ENCODE measurements at regions not wholly inside any gene's neighbourhood (a gene's known extent, or its start where the extent isn't known, plus 50 kb on each side); places are given as distances from the start of the nearest gene placed in this dataset.

DNA sequence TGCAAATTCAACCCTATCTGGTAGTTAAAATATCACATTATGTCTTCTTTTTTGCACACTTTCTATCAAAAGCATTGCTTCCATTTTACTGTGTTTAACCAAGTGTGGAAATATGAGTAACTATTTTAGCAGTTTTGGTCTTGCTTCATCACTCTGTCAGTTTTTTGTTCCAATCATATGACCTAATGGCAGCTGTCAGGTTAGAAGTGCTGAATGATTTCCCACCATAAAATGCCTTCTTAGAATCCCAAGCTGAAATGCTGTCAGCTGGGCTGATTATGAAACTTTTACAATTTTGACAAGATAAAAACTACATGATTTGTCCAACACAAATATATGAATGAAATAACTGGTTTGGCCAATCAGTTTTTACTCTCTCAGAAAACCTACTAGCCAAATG is 1654.6 kb upstream of the RAG2 start:
- no peak for DNase-seq

DNA sequence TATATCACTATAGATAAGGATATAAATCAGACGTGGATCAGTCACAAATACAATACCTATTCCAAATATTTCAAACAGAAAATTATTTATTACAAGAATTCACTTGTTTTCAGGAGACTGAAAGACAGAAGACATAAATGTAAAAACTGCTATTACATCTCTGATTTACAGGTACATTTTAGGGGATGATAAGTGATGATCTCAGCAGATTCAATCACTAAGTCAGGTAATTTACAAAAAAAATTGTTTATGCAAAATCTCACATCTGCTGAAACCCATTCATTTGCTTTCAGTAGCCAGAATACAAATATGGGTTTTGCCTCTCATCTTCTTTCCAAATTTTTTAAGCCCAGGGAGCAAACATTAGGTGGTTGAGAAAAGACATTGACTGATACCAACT is 1648.4 kb upstream of the RAG2 start:
- DNase-seq, result no peak

DNA sequence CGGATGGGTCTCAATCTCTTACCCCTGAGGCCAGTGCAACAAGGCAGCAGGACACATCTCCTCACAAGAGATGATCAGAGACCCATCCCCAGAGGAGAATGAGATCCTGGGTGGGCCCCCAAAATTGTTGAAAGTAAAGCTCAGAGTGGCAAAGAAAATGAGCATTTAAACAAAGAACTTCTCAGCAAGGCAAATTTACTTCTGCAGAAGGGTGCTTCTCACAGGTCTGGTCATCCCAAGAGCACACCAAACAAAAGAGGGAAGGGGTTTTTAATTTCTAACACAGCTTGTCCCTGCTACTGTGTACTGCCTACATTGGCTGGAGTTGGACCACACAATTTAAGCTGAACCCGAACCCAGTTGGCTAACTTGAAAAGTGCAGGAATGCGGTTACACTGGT is 1628.6 kb upstream of the RAG2 start:
- DNase-seq, result no peak

DNA sequence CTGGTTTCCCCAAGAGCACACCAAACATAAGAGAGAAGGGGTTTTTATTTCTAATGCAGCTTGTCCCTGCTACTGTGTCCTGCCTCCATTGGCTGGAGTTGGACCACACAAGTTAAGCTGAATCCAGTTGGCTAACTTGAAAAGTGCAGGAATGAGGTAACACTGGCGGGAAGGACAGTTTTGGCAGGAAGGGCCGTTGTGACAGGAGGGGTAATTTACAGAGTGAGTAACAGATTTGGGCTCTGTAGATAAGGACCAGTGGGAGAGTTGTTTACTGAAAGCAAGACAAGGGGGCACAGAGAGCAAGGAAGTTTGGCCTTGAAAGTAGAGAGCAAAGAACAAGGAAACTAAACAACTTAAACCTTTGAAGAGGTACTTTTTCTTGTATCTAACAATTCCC is 1623.3 kb upstream of the RAG2 start:
- DNase-seq, result no peak

DNA sequence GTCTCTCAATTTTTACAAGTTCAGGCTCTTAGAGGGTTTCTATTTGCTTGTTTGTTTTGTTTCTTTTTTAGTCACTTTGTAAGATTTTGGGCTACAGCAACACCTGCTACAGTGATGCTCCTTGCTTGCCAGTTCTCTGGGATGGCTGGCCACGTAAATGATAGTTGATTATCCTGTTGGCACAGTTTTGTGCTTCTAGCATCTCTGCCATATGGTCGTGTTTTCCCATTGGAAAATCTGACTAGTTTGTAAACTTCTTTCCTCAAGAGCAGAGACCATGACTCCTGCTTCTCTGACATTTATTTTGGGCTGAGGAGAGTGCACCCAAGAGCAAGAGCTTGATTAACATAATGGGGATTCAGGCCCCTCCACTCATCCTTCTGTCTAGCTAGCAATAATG is 1621.6 kb upstream of the RAG2 start:
- DNase-seq, result no peak

DNA sequence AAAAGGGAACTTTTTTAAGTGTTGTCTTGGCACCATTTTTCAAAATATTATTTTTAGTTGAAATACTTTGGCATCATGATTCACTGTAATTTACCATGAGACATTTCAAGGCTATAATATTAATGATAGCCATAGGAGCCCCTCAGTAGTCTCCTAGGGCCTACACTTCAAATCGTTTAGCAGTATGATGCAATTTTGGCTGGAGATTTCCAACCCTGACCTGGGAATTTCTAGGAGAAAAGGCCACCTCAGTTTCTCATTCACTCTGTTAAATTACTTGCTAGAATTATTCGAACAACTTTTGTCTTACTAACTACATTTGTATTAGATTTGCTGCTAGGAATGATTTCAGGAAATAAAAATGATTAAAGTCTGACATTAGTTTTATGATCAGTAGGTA is 1610.9 kb upstream of the RAG2 start:
- no peak for DNase-seq

DNA sequence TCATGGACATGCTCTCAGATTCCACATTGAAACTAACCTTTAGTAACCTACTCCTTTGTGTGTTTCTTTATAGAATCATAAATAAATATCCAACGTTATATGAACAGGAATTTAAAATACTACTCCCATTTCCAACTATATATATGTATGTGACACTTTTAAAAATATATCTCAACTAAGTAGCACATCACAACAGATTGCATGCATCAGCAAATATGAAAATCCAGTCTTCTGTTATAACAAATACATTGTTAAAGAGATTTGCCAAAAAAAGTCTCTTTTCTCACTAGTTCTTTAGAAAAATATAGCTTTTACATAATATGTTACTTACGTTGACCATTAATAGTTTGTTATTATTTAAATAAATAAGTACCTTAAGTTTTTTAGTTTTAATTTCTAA is 1608.6 kb upstream of the RAG2 start:
- DNase-seq, result no peak

DNA sequence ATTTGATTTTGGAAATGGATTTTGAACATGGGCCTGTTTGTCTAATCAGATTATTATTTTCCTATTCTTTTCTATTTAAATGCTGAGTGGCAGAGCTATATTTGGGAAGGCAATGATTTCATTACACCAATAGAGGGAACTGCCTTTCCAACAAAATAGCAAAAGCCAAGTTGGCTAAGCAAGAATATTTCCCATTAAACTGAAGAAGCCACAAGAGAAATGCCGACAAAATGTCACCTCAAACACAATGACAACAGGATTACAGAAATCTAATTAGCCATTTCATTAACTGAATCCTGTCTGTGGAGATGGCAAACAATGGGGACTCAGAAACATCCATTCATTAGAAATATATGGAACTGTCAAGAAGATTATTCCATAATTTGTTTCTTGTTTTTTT is 1593.1 kb upstream of the RAG2 start:
- no peak for DNase-seq

DNA sequence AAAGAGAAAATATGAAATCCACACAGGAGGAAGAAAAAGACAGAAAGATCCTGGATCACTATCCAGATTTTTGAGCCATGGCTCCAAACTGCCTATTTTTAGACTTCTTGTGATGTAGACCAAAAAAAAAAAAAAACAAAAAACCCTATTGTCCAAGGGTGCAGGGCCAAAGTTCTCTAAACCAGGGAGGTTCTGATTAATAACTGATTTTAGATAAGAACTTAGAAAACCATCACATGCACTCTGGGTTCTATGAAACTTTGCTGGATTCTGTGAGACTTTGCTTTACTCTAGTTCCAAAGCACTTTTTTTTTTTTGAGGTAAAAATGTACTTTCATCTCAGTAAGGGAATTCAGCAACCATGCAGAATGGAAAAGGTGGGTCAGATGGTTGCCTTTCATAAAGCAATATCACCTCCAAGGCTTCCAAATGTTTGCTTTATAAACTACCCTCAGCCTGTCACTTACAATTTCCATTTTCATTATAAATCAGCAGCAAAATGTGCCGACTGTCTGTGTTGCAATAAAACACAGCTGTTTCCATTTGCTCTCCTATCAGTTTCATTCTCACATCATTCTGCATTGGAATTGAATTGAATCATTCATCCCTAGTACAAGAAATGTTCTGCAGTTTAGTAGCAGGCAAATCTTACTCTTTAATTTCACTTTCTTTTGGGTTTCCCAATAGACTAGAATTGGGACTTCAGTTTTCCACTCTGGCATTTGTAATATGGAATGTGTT is 1584.3 kb upstream of the RAG2 start:
- no peak for DNase-seq

DNA sequence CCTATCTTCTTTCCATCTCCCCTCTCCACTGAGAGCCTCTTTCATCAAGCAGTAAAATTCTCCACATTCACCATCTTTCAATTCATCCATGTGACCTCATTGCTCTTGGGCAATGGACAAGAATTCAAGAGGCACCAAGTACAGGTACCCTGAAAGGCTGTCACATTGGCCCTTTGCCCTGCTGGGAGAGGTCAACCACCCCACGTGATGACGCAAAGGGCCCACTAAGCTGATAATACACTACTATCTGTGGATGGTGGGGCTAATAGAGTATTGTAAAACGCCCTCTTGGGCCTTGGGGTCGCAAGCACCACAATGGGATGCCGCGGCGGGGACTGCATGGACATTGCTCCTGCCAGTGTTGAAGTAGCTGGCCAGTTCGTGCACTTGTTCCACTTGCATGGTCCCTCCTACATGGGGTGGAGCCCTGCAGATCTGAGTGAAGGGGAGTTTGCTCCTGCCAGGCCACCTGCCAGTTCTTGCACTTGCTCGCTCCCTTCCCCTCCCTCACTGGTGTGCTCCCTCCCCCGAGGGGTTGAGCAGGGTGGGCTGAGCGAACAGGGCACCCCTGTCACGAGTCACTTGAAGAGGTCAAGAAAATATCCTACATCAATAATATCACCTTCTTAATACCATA is 1578.8 kb upstream of the RAG2 start:
- DNase-seq, result no peak

DNA sequence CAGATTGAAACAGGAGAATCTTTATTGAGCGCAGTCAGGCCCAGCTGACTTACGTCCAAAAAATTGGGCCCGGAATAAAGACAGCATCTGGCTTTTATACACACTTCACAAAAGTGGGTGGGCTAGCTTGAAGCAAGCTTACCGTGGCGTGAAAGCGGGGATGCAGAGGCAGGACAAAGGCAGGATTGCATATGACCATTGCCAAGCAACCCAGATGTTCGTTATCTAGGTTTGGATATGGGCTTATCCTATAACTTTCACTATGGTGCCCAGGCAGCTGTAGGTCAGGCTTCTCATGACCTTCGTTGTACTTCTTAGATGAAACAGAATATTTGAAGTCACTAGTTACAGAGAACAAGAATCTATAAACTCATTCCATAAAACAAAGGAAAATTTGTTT is 1575.6 kb upstream of the RAG2 start:
- no peak for DNase-seq

DNA sequence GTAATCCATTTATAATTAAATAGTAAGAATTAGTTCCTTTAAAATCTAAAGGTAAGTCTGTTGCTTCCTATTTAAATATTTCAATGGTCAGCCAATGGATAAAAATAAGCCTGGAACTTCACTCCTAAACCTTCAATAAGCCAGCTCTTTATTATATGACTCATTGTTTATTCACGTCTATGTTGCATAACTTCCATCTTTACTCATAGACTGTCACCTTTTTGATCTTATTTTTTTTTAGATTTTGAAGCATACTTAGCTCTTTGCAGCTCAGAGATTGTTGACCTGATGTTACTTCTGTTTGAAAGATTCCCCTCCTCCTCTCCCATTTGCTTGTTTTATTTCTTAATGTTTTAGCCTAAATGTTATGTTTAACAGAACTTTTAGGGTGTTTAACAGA is 1571.2 kb upstream of the RAG2 start:
- DNase-seq, result no peak

DNA sequence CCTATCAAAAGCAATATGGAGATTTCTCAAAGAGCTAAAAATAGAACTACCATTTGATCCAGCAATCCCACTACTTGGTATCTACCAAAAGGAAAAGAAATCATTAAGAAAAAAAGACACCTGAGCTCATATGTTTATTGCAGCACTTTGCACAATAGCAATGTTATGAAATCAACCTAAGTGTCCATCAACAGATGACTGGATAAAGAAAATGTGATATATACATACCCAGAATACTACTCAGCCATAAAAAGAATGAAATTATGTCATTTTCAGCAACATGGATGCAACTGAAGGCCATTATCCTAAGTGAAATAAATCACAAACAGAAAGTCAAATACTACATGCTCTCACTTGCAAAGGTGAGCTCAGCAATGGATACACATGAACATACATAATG is 1565.5 kb upstream of the RAG2 start:
- no peak for DNase-seq

DNA sequence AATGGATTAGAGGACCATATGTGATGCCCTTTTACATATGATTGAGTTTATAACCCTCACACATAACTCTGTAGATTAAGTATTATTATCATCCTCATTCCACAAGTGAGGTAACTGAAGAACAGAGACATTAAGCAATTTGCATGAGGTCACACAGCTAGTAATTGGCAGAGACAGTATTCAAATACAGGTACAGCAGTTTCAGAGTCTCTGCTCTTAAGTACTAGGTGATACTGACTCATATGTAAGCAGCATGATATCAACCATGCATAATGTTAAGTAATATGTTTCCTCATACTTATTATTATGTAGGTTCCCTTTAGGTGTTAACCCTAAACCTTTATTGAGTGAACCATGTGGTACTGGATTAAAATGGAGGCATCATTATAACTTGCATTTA is 1562.4 kb upstream of the RAG2 start:
- no peak for DNase-seq

DNA sequence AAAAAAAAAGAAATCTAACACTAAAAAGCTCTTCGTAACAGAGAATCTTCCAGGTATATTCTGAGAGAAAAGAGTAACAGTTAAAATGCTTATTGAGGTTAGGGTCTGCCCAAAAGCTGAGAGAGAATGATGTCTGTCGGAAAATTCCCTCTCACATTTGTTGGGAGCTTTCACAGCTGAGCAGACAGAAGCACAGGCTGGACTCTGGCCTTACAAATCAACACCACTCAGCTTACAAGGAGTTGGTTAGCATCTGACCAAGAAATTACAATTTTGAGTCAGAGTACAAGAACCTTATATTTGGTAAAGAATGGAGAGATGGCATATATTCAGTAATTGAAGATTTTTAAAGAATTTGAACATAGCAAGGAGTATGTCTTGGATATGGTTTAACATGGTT is 1561.0 kb upstream of the RAG2 start:
- no peak for DNase-seq

DNA sequence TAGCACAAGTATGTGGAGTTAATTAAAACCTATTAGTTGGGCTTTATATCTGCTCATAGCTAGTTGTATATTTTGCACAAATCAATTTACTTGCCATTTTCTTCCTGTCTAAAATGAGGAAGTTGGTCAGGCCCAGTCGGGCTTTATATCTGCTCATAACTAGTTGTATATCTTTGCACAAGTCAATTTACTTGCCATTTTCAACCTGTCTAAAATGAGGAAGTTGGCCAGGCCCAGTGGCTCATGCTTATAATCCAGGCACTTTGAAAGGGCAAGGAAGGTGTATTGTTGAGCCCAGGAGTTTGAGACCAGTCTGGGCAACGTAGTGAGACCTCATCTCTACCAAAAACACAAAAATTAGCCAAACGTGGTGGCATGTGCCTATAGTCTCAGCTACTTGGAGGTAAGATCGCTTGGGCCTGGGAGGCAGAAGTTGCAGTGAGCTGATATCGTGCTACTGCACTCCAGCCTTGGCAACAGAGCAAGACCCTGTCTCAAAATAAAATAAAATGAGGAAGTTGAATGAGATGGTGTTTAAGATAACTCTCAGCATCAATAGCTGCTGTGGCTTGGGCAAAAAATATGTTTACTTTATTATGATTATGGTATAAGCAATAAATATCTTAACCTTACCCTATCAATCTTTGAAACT is 1558.6 kb upstream of the RAG2 start:
- peak; percentile 56 for DNase-seq

DNA sequence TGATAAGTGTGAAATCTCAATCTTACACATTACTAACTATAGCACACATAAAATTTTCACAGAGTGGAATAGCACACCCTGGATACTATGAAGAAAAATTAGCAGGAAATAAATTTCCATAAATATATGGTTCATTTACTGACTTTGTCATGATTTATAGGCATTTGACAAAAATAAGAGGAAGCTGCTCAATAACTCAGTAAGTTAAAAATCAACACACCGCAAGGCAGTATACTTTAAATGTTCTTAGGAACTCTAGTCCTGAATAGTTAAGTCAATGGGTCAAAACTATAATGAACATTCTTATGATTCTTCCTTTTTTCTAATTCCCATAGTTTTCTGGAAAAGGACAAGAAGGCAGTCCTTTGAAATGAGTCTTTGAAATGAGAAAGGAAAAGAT is 1557.8 kb upstream of the RAG2 start:
- DNase-seq, result no peak

DNA sequence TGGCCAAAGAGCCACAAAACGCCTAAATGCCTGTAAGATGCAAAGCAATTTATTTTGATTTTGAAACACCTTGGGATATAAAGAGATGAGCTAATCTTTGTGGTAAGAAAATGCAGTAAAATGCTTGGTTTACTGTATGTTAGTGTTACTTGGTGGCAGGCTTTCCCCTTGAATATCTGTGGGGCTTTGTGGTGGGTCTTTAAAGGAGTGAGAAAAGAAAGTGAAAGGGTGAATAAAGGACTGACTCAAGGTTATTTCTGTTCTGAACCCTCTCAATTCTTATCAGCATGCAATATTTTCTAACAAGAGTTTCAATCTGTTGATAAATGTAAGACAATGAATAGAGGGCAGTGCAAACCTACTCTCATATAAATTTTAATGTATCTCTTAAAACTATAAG is 1555.9 kb upstream of the RAG2 start:
- DNase-seq, result no peak

DNA sequence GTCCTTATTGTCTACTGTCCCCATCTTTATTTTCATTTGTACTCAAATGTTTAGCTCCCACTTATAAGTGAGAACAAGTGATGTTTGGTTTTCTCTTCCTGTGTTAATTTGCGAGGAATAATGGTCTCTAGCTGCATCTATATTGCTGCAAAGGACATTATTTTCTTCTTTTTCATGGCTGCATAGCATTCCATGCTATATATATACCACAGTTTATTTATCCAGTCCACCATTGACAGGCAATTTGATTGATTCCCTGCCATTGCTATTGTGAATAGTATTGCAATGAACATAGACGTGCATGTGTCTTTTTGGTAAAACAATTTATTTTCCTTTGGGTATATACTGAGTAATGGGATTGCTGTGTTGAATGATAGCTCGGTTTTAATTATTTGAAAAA is 1545.8 kb upstream of the RAG2 start:
- no peak for DNase-seq

DNA sequence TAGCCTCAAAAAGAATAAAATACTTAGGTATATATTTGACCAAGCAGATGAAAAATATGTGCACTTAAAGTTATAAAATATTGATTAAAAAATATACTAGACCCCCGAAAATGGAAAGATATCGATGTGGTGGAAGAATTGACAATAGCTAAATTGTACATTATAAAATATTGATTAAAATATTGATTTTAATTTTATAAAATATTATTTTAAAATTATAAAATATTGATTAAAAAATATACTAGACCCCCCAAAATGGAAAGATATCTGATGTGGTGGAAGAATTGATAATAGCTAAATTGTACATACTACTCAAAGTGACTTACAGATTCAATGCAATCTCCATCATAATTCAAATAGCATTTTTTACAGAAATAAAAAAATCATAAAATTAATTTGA is 1540.9 kb upstream of the RAG2 start:
- no peak for DNase-seq

DNA sequence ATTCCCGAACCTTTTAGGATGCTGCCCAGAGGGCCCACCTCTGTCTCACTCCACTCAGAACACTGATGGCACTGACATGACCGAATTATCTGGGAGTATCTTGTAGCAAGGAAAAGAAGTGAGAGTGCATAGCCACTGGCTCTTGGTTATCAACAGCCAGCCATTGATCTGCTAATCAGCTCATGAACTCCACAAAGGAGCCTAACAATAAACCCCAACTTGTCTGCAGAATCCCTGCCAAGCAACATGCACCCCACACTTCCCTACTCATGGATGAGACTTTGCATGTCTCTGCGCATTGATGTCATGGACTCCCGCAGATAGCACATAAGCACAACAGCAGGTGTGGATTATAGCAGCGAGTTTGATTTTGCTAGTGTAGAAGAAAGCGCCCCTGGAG is 1538.9 kb upstream of the RAG2 start:
- no peak for DNase-seq

DNA sequence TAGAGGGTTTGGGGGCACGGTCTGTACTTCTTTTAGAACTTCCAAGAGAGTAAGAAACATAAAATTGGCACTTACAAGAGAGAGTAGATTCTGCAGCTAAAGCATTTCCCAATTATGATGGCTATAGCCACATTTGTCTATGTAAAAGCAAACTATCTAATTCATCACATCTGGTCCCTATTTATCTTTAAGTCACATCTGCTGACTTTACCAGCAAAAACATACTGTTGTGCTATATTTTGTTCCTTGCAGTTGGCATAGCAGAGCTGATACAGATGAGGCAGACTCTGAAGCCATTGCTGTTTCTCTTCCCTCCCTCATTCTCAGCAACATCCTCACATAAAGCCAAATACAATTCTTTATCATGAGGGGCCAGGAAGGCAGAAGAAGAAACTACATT is 1533.5 kb upstream of the RAG2 start:
- no peak for DNase-seq

DNA sequence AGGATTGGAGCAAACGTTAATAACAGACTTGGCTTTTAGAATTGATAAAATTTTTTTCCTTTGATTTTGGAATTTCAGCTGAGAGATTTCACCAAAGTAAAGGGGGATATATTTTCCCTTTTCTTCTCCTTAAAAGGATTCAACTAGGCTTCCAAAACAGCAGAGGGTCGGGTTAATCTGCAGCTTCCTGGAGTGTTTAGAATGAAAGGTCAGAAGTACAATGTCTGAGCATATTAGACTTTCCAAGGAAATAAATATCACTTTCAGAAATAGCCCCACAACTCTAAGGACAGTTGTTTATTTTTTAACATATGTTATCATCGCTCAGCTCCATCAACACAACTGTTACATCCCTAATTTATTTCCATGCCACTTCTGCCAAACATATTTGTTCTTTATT is 1532.9 kb upstream of the RAG2 start:
- no peak for DNase-seq

DNA sequence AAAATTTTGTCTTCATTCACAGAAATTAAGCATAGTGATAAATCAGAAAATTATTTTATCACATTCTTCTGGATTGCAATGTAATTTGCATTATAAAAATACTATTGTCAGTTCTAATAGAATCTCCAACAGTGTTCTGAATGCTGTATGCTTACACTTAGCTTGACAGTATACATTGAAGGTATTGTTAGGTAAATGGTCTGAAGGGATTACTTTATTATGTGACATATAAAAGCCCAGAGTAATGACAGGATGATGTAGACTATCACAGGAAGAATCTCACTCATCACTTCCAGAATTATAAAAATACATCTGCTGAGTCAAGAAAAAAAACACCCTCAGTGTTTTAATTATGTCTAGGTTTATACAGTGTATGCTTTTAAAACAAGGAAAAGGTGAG is 1532.5 kb upstream of the RAG2 start:
- no peak for DNase-seq

DNA sequence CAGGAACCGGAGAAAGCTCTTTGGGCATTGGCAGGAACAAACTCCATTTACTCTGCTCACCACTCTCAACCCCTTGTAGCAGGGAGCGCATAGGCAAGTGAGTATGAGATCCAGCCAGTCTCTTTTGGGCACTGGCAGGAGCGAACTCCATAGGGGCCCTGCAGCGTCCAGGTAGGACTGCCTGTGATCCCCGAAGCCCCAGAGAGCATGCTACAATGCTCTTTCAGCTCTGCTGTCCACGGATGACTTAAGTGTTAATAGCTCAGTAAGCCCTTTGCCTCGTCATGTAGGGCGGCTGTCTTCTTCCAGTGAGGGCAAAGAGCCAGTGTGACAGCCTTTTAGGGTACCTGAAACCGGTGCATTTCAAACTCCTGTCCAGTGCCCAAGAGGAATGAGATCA is 1525.6 kb upstream of the RAG2 start:
- no peak for DNase-seq
